ENCODE measurements at regions not wholly inside any gene's neighbourhood (a gene's known extent, or its start where the extent isn't known, plus 50 kb on each side); places are given as distances from the start of the nearest gene placed in this dataset.

DNA sequence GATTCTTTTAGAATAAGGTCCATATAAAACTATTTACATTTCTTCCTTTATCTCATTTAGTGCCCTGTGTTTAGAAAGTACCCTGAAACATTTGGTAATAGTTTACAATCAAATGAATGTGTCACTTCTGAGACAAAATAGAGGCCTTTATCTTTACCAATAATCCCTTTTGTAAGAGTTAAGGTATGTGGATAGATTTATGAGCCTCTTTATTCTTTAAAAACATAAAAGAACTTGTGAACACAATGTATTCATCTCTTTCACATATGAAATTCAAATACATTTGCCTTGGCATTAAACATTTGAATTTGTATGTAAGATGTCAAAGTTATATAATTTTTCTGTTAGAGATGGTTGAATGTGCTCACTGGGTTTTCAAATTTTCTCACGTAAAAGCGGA is 180.5 kb upstream of the CWC22 start:
- H3K4me1 Mint-ChIP-seq = no peaks in the 10 kb centered on the region

DNA sequence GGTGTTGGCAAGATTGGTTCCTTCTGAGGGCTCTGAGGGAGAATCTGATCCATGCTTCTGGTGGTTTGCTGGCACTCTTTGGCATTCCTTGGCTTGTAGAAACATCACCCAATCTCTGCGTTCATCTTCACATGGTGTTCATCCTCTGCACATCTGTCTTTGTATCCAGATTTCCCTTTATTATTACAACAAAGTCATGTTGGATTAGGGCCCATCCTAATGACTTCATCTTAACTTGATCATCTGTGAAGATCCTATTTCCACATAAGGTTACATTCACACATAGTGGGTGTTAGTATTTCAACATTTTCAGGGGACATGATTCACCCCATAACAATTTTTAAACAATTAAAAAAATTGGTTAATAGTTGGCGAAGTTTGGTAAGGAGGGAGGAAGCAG is 177.4 kb upstream of the CWC22 start:
- H3K9me3 ChIP-seq (ENCODE audit: control insufficient read depth, low read length, poor library complexity, severe bottlenecking) = no peaks in the 10 kb centered on the region
- Mint-ChIP-seq H3K36me3 (ENCODE audit: low read depth) (no peaks in the 10 kb centered on the region), H3K4me3 (no peak overlapping the region), H3K4me1 (no peaks in the 10 kb centered on the region), H3K27me3 (no peaks in the 10 kb centered on the region), H3K27ac (no peak overlapping the region)
- DNase-seq (no peak), ATAC-seq (no peak)

More for the DNA sequence above, 180.5 kb upstream of the CWC22 start:
- no peaks in the 10 kb centered on the region for H3K9me3 ChIP-seq (ENCODE audit: control insufficient read depth, low read length, poor library complexity, severe bottlenecking)
- DNase-seq = no peak
- Mint-ChIP-seq H3K4me3 (no peak overlapping the region), H3K27me3 (no peaks in the 10 kb centered on the region), H3K27ac (no peak overlapping the region), H3K36me3 (ENCODE audit: low read depth) (no peaks in the 10 kb centered on the region)
- no peak for ATAC-seq

DNA sequence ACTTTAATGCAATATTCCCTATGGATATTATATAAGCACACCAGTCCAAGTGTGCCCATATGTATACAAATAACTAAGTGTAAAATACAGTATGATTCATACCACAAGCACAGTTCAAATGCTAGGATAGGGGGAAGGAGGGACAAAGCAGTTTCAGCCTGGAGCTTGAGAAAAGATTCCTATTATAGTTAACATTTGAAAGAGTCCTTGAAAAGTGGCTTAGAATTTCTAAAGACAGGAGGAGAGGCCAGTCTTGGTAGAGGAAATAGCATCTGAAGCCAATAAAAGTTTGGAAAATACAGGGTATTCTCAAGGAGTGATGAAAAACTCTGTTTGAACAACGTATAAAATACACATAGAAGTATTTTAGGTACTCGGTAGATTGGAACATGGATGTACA is 173.4 kb upstream of the CWC22 start:
- peaks cover 5% of the 10 kb centered on the region for H3K27me3 Mint-ChIP-seq
- H3K4me1 Mint-ChIP-seq = no peaks in the 10 kb centered on the region
- H3K27ac Mint-ChIP-seq = no peak overlapping the region
- no peak overlapping the region for H3K4me3 Mint-ChIP-seq
- H3K36me3 Mint-ChIP-seq (ENCODE audit: low read depth) = no peaks in the 10 kb centered on the region
- H3K9me3 ChIP-seq (ENCODE audit: control insufficient read depth, low read length, poor library complexity, severe bottlenecking) = no peaks in the 10 kb centered on the region
- ATAC-seq (no peak), DNase-seq (no peak)

DNA sequence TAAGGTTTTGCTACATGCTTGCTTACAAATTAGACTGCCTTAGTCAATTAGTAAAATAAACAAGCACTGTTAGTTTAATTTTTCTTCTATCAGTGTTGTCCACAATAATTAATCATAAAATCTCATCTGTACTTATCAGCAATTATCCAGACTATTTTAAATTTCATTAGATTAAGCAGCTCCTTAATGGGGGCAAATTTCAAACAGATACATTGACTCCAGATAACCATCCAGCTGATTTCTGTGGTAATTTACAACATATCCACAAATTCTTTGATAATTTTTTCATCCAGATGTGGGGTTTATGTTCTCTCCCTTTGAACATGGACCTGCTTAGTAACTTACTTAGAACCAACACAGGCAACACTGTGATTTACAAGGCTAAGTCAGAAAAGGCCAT is 170.4 kb upstream of the CWC22 start:
- H3K4me1 Mint-ChIP-seq = no peaks in the 10 kb centered on the region
- no peak overlapping the region for H3K27ac Mint-ChIP-seq
- DNase-seq (no peak), ATAC-seq (no peak)
- H3K9me3 ChIP-seq (ENCODE audit: control insufficient read depth, low read length, poor library complexity, severe bottlenecking) = no peaks in the 10 kb centered on the region
- H3K4me3 Mint-ChIP-seq = no peak overlapping the region
- H3K36me3 Mint-ChIP-seq (ENCODE audit: low read depth) = no peaks in the 10 kb centered on the region
- peaks cover 6% of the 10 kb centered on the region for H3K27me3 Mint-ChIP-seq

DNA sequence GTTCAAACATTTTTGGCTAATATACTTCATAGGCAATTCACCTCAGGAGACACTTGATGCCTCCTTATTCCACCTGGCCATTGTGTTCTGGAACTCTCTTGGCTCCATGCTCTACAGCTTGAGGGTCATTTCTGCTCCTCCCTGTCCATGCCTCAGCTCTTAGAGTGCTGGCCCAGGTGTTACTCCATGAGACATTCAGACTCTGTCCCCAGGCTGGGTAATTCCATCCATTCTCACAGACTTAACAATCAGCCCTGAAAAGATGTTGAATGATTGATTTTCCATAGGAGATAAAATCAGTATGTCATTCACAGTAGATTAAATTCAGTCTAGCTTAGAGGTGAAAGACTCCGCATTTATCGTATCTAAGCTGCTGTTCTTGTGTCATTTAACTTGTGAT is 168.6 kb upstream of the CWC22 start:
- Mint-ChIP-seq H3K4me3 (no peak overlapping the region), H3K27me3 (peaks cover 6% of the 10 kb centered on the region), H3K36me3 (ENCODE audit: low read depth) (no peaks in the 10 kb centered on the region), H3K27ac (peak overlapping the region; percentile 29), H3K4me1 (no peaks in the 10 kb centered on the region)
- no peak for DNase-seq
- H3K9me3 ChIP-seq (ENCODE audit: control insufficient read depth, low read length, poor library complexity, severe bottlenecking) = no peaks in the 10 kb centered on the region
- ATAC-seq = no peak

DNA sequence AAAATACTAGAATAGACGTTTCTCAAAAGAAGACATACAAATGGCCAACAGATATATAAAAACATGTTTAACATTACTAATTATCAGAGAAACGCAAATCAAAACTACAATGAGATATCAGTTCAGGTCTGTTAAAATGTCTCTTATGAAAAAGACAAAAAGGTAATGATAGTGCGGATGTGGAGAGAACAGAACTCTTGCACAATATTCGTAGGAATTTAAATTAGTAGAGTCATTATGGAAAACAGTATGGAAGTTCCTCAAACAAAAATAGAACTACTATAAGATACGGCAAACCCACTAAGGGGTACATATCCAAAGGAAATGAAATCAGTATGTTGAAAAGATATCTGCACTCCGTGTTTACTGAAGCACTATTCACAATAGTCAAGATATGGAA is 167.5 kb upstream of the CWC22 start:
- no peaks in the 10 kb centered on the region for H3K9me3 ChIP-seq (ENCODE audit: control insufficient read depth, low read length, poor library complexity, severe bottlenecking)
- no peaks in the 10 kb centered on the region for H3K4me1 Mint-ChIP-seq
- H3K27me3 Mint-ChIP-seq = peaks cover 6% of the 10 kb centered on the region
- no peak for ATAC-seq
- H3K36me3 Mint-ChIP-seq (ENCODE audit: low read depth) = no peaks in the 10 kb centered on the region
- H3K4me3 Mint-ChIP-seq = no peak overlapping the region
- no peak for DNase-seq
- no peak overlapping the region for H3K27ac Mint-ChIP-seq

DNA sequence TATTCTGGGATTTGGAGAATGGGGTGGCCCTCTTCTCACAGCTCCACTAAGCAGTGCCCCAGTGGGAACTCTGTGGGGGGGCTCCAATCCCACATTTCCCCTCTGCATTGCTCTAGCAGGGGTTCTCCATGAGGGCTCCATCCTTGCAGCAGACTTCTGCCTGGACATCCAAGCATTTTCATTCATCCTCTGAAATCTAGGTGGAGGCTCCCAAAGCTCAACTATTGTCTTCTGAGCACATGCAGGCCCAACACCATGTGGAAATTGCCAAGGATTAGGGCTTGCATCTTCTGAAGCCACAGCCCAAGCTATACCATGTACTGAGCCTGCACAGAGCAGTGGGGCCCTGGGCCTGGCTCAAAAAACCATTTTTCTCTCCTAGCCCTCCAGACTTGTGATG is 162.4 kb upstream of the CWC22 start:
- no peaks in the 10 kb centered on the region for H3K4me1 Mint-ChIP-seq
- no peaks in the 10 kb centered on the region for H3K27me3 Mint-ChIP-seq
- no peak overlapping the region for H3K27ac Mint-ChIP-seq
- no peaks in the 10 kb centered on the region for H3K9me3 ChIP-seq (ENCODE audit: control insufficient read depth, low read length, poor library complexity, severe bottlenecking)
- H3K36me3 Mint-ChIP-seq (ENCODE audit: low read depth) = no peaks in the 10 kb centered on the region
- DNase-seq (no peak), ATAC-seq (no peak)
- no peak overlapping the region for H3K4me3 Mint-ChIP-seq

DNA sequence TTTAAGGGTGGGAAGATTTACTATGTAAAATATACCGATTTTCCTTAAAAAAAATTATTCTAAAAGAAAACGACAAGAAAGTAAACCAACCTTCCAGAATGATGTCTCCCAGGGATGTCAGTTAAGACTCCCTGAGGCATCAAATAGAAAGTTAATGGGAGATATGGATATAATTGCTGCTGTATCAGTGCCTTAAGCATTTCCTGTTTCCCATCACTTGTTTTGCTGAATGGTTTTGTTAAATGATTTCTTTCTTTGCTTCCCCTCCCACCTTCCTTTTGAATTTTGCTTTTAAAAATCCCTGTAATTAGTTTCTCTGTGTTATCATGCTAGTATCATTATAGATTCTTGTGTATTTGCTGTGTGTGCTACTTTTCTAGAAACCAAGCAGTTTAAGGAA is 154.3 kb upstream of the CWC22 start:
- no peak for ATAC-seq
- Mint-ChIP-seq H3K36me3 (ENCODE audit: low read depth) (no peaks in the 10 kb centered on the region), H3K4me3 (no peak overlapping the region), H3K27ac (no peak overlapping the region), H3K4me1 (no peaks in the 10 kb centered on the region), H3K27me3 (no peaks in the 10 kb centered on the region)
- no peak for DNase-seq
- H3K9me3 ChIP-seq (ENCODE audit: control insufficient read depth, low read length, poor library complexity, severe bottlenecking) = no peaks in the 10 kb centered on the region

DNA sequence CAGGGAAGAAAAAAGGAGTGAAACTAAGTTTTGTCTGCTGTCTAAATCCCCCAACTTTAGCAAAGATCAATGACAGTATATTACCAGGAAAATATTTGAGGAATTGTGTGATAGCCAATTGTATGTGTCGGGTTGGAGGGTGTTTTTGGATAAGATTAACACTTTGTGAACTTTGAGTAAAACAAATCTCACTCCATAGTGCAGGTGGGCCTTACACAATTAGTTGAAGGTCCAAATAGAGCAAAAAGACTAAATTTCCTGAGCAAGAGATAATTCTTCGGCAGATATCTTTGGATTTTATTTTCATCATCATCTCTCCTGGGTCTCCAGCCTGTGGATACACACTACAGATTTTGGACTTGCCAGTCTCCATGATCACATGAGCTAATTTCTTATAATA is 152.8 kb upstream of the CWC22 start:
- H3K36me3 Mint-ChIP-seq (ENCODE audit: low read depth) = no peaks in the 10 kb centered on the region
- no peak overlapping the region for H3K27ac Mint-ChIP-seq
- H3K4me3 Mint-ChIP-seq = no peak overlapping the region
- H3K4me1 Mint-ChIP-seq = no peaks in the 10 kb centered on the region
- no peak for DNase-seq
- ATAC-seq = no peak
- H3K9me3 ChIP-seq (ENCODE audit: control insufficient read depth, low read length, poor library complexity, severe bottlenecking) = no peaks in the 10 kb centered on the region
- H3K27me3 Mint-ChIP-seq = no peaks in the 10 kb centered on the region

DNA sequence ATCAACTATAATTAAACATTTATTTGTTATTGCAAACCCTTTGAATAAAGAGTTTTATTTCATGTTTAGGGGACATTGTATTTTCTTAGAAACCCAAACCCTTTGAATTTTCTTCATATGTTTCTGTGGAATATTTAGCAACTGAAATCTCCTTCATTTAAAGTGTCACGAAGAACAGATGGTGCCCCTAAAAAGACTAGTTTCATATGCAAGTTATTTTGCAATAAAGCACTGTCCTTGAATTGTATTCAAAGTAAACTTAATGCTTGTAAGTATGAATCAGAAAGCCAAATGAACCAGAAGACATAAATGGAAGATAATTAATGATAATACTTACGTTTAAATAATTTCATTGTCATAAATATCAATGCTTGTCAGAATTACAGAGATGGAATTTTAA is 151.9 kb upstream of the CWC22 start:
- no peak for DNase-seq
- Mint-ChIP-seq H3K4me1 (no peaks in the 10 kb centered on the region), H3K4me3 (no peak overlapping the region), H3K27ac (no peak overlapping the region), H3K36me3 (ENCODE audit: low read depth) (no peaks in the 10 kb centered on the region), H3K27me3 (no peaks in the 10 kb centered on the region)
- no peaks in the 10 kb centered on the region for H3K9me3 ChIP-seq (ENCODE audit: control insufficient read depth, low read length, poor library complexity, severe bottlenecking)
- no peak for ATAC-seq

DNA sequence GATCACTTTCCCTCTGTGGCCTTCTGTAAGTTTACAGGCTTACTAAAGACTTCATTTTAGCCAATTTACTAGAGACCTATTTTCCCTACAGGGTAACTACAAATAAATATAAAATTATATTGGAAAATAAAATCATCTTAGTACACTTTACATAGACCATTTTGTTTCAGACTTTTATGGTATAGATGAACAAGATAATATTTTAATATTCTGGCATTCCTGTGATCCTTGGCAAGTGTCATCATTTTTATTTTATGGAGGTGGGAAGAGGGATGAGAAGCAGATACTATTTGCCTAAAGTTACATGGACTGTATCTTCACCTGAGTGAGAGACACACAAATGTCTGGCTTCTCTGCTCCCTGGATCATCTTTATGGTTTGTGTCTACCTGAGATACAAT is 149.6 kb upstream of the CWC22 start:
- Mint-ChIP-seq H3K27me3 (peaks cover 12% of the 10 kb centered on the region), H3K4me1 (no peaks in the 10 kb centered on the region), H3K27ac (no peak overlapping the region), H3K4me3 (no peak overlapping the region), H3K36me3 (ENCODE audit: low read depth) (no peaks in the 10 kb centered on the region)
- ATAC-seq (no peak), DNase-seq (no peak)
- no peaks in the 10 kb centered on the region for H3K9me3 ChIP-seq (ENCODE audit: control insufficient read depth, low read length, poor library complexity, severe bottlenecking)

DNA sequence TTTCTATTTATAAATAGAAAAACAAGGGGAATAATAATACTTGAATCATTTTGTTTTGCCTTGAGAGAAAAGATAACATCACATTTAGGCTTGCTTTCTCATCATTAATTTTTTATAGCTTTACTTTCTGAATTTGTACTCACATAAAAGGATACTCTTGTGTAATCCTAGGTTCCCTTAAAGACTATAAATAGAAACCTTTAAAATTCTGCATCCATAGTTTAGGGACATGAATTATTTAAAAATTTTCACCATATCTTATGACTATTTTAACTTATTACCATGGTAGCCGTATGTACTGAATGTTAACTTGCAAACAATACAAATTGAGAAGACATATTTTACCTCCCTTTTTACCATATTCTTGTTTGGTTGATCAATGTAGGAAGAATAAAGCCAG is 143.5 kb upstream of the CWC22 start:
- Mint-ChIP-seq H3K27me3 (peaks cover 18% of the 10 kb centered on the region), H3K4me3 (no peak overlapping the region), H3K4me1 (no peaks in the 10 kb centered on the region), H3K36me3 (ENCODE audit: low read depth) (no peaks in the 10 kb centered on the region), H3K27ac (no peak overlapping the region)
- ATAC-seq (no peak), DNase-seq (no peak)
- no peaks in the 10 kb centered on the region for H3K9me3 ChIP-seq (ENCODE audit: control insufficient read depth, low read length, poor library complexity, severe bottlenecking)

DNA sequence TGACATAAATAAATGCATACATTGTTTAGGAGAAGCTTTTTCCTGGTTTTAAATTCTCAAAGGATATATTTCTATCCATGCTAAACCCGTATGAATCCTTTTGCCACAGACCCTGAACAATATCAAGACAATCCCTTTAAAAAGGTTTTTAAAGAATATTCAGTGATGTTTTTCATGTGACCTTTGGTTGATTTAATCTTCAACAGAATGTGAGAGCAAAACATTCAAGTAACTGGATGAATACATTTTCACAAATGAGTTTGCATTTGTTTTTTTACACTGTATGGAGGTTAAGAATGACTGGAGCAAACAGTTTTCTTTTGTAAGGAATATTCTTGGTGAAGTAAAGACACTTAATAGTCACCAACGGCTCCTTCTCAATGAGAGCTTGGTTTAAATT is 139.4 kb upstream of the CWC22 start:
- H3K4me1 Mint-ChIP-seq = no peaks in the 10 kb centered on the region
- peaks cover 14% of the 10 kb centered on the region for H3K27me3 Mint-ChIP-seq
- no peaks in the 10 kb centered on the region for H3K9me3 ChIP-seq (ENCODE audit: control insufficient read depth, low read length, poor library complexity, severe bottlenecking)
- no peak overlapping the region for H3K4me3 Mint-ChIP-seq
- no peaks in the 10 kb centered on the region for H3K36me3 Mint-ChIP-seq (ENCODE audit: low read depth)
- DNase-seq (no peak), ATAC-seq (no peak)
- no peak overlapping the region for H3K27ac Mint-ChIP-seq

DNA sequence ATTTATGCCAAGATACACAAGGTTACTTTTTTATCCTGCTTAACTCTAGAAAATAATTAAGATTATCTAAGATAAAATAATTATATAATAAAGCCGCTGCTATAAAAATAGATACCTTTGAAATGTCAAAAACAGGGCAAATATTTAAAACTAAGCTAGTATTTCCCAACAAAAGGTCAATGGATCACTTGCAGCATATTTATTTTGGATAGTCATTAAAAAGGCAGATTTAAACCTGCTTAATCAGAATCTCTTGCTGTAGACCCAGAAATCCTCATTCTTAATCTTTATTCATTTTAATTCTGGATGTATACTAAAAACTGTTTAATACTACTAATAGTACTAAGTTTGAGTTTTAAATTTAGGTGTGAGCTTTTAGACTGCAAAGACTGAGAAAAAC is 139.0 kb upstream of the CWC22 start:
- H3K27ac Mint-ChIP-seq = no peak overlapping the region
- no peak overlapping the region for H3K4me3 Mint-ChIP-seq
- no peaks in the 10 kb centered on the region for H3K36me3 Mint-ChIP-seq (ENCODE audit: low read depth)
- no peaks in the 10 kb centered on the region for H3K4me1 Mint-ChIP-seq
- no peak for ATAC-seq
- no peak for DNase-seq
- no peaks in the 10 kb centered on the region for H3K9me3 ChIP-seq (ENCODE audit: control insufficient read depth, low read length, poor library complexity, severe bottlenecking)
- H3K27me3 Mint-ChIP-seq = peaks cover 14% of the 10 kb centered on the region

DNA sequence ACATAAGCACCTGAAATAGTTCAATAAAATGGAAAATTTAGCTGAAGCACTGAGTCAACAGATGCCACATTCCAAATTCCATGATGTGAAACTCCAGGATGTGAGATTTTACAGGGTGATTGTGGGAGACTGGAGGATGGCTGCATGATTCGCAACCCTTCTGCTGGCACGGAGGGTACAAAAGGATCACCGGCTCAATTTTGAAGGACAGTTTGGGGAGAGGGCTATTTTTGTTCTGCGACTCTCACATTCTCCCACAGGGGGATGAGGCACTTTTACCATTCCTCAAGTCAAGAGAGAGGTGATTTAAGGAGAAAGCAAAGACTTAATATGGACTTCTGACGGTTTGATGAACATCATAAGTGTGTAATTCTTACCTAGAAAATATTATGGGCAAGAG is 138.1 kb upstream of the CWC22 start:
- no peaks in the 10 kb centered on the region for H3K4me1 Mint-ChIP-seq
- H3K27ac Mint-ChIP-seq = no peak overlapping the region
- no peaks in the 10 kb centered on the region for H3K9me3 ChIP-seq (ENCODE audit: control insufficient read depth, low read length, poor library complexity, severe bottlenecking)
- ATAC-seq = no peak
- H3K36me3 Mint-ChIP-seq (ENCODE audit: low read depth) = no peaks in the 10 kb centered on the region
- H3K4me3 Mint-ChIP-seq = no peak overlapping the region
- H3K27me3 Mint-ChIP-seq = peaks cover 14% of the 10 kb centered on the region
- no peak for DNase-seq

Data from T-helper 17 cell (primary cell).